CD14-positive monocyte (primary cell): ENCODE measurements at regions not wholly inside any gene's neighbourhood (a gene's known extent, or its start where the extent isn't known, plus 50 kb on each side); places are given as distances from the start of the nearest gene placed in this dataset.
"Not testable (repeated sequence)": the region's sequence is repeated elsewhere in the genome, so short reads cannot be mapped to it uniquely, and the experiment has no call there.

Experiments
- DNase-seq, 3 donors: peaks; one replicate each; pipeline ENCODE4 v3.0.0-alpha.2; 2011 to 2022
- H2AFZ ChIP-seq: 2 replicates; pipeline ENCODE4 v1.6.0; 2012; ENCODE audit warnings: mild to moderate bottlenecking, low read depth, low read length, inconsistent platforms; ENCODE audit not compliant: insufficient read depth, poor library complexity, severe bottlenecking
- H3K27ac ChIP-seq, 2 donors: 1 replicate in 1 of 2; 2 replicates in 1 of 2; pipeline ENCODE4 v1.5.1; 2012 to 2013; ENCODE audit warnings: low read length in 2 of 2, control low read depth in 1 of 2, inconsistent platforms in 1 of 2, low read depth in 1 of 2, mild to moderate bottlenecking in 1 of 2
- H3K27me3 ChIP-seq, 2 donors: one replicate each; pipeline versions ENCODE4 v1.6.0 to v1.6.1; 2011 to 2013; ENCODE audit warnings: low read length in 2 of 2; ENCODE audit not compliant: control insufficient read depth in 2 of 2, insufficient read depth in 2 of 2
- H3K36me3 ChIP-seq, 2 donors: replicated peaks in 1 of 2; 1 replicate in 1 of 2; 2 replicates in 1 of 2; pipeline versions ENCODE4 v1.5.1 to v1.6.1; 2012 to 2013; ENCODE audit warnings: low read length in 2 of 2, control low read depth in 1 of 2, inconsistent platforms in 1 of 2, mild to moderate bottlenecking in 1 of 2; ENCODE audit not compliant: insufficient read depth in 2 of 2, control insufficient read depth in 1 of 2
- H3K4me1 ChIP-seq, 2 donors: 1 replicate in 1 of 2; 2 replicates in 1 of 2; pipeline versions ENCODE4 v1.5.1 to v1.6.1; 2012 to 2013; ENCODE audit warnings: low read length in 2 of 2, control low read depth in 1 of 2, inconsistent platforms in 1 of 2, mild to moderate bottlenecking in 1 of 2, moderate library complexity in 1 of 2; ENCODE audit not compliant: insufficient read depth in 2 of 2, control insufficient read depth in 1 of 2
- H3K4me2 ChIP-seq: replicated peaks from 2 replicates; pipeline ENCODE3; 2012; ENCODE audit warnings: low read length, moderate library complexity, mild to moderate bottlenecking; ENCODE audit not compliant: poor library complexity, severe bottlenecking; ENCODE audit errors: extremely low read depth
- H3K4me3 ChIP-seq, 3 experiments: fragments of 200-600 bp in 1 of 3; sonication (generic) in 1 of 3; replicated peaks in 1 of 3; 1 replicate in 2 of 3; 2 replicates in 1 of 3; pipeline ENCODE4 v1.5.1; 2011 to 2013; ENCODE audit warnings: low read length in 3 of 3, mild to moderate bottlenecking in 3 of 3, control low read depth in 2 of 3, low read depth in 2 of 3, inconsistent platforms in 1 of 3, moderate library complexity in 1 of 3
- H3K79me2 ChIP-seq: 2 replicates; pipeline ENCODE4 v1.6.0; 2012; ENCODE audit warnings: mild to moderate bottlenecking, control low read depth, inconsistent platforms, low read length, moderate library complexity; ENCODE audit not compliant: insufficient read depth
- H3K9ac ChIP-seq: 2 replicates; pipeline ENCODE4 v1.6.0; 2017; ENCODE audit warnings: low read length, mild to moderate bottlenecking; ENCODE audit not compliant: insufficient read depth, poor library complexity, severe bottlenecking
- H3K9me3 ChIP-seq, 2 donors: replicated peaks in 1 of 2; 1 replicate in 1 of 2; 2 replicates in 1 of 2; pipeline versions ENCODE4 v1.5.1 to v1.6.1; 2012 to 2013; ENCODE audit warnings: low read length in 2 of 2, control low read depth in 1 of 2; ENCODE audit not compliant: control insufficient read depth in 1 of 2, insufficient read depth in 1 of 2
- H4K20me1 ChIP-seq: 2 replicates; pipeline ENCODE4 v1.6.0; 2012; ENCODE audit warnings: mild to moderate bottlenecking, low read length, control low read depth, moderate library complexity; ENCODE audit not compliant: insufficient read depth
- H3K27ac Mint-ChIP-seq, 7 donors: one replicate each; pipeline ENCODE4 v1.8.0; 2020; ENCODE audit warnings: mild to moderate bottlenecking in 7 of 7, mixed read lengths in 7 of 7, moderate library complexity in 6 of 7, inconsistent platforms in 2 of 7
- H3K27me3 Mint-ChIP-seq, 3 donors: one replicate each; pipeline ENCODE4 v1.8.0; 2021 to 2022; ENCODE audit warnings: low read depth in 3 of 3, mild to moderate bottlenecking in 3 of 3, mixed read lengths in 3 of 3, moderate library complexity in 3 of 3, inconsistent platforms in 1 of 3
- H3K36me3 Mint-ChIP-seq, 2 donors: one replicate each; pipeline ENCODE4 v1.8.0; 2020; ENCODE audit warnings: mixed read lengths in 2 of 2, inconsistent platforms in 1 of 2, mild to moderate bottlenecking in 1 of 2
- H3K4me1 Mint-ChIP-seq: one replicate; pipeline ENCODE4 v1.8.0; 2020; ENCODE audit warnings: mild to moderate bottlenecking, mixed read lengths
- H3K4me3 Mint-ChIP-seq, 2 donors: one replicate each; pipeline ENCODE4 v1.8.0; 2020; ENCODE audit warnings: mild to moderate bottlenecking in 2 of 2, mixed read lengths in 2 of 2, moderate library complexity in 1 of 2
- H3K9me3 Mint-ChIP-seq, 7 donors: one replicate each; pipeline ENCODE4 v1.8.0; 2020 to 2022; ENCODE audit warnings: mixed read lengths in 7 of 7, mild to moderate bottlenecking in 6 of 7, moderate library complexity in 6 of 7, inconsistent platforms in 2 of 7
- CTCF ChIP-seq: fragments of 200-600 bp; IDR thresholded peaks from one replicate; pipeline ENCODE4 v1.8.0; 2022; ENCODE audit warnings: antibody characterized with exemption, mild to moderate bottlenecking
- WGBS: methylation state at CpG from one replicate; pipeline ENCODE4 v1.1.5; 2013; ENCODE audit warnings: missing lambda C conversion rate; ENCODE audit not compliant: insufficient coverage; 5-methylcytosine and 5-hydroxymethylcytosine counted together
- intact Hi-C, 2 donors: fragments of 100-400 bp; cut with micrococcal nuclease; formaldehyde crosslinking; loops; one replicate each; pipeline versions ENCODE4 v1.15.0 to v1.15.1; 2023

DNA sequence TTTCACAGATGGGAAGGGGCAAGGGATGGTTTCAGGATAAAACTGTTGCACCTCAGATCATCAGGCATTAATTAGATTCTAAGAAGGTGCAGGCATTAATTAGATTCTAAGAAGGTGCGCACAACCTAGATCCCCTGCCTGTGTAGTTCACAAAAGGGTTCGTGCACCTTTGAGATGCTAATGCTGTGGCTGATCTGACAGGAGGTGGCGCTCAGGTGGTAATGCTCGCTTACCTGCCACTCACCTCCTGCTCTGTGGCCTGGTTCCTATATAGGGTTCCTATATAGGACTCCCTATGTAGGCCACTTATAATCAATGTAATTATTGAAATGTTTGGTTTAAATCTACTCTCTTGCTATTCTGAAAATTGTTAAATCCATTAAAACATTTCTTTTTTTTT lies 171.0 kb downstream of the MSX2 start:
- 89% methylated on average over 2 of the region's 4 CpGs for WGBS
- H3K4me3 ChIP-seq, result no peak overlapping the region
- no peak for TF ChIP-seq CTCF
- H3K27ac ChIP-seq, result no peak overlapping the region
- H3K9ac ChIP-seq, result no peak overlapping the region
- H3K4me1 ChIP-seq, result no peaks in the 10 kb centered on the region
- Mint-ChIP-seq H3K36me3 (no peaks in the 10 kb centered on the region), H3K27ac (no peak overlapping the region), H3K4me3 (no peak overlapping the region), H3K9me3 (peaks cover 2 to 14% (median 6%) of the 10 kb centered on the region in 7 donors), H3K4me1 (peaks cover 3% of the 10 kb centered on the region), H3K27me3 (no peaks in the 10 kb centered on the region)
- H3K36me3 ChIP-seq, result no peaks in the 10 kb centered on the region
- intact Hi-C loops, result no loop called here
- H2AFZ ChIP-seq, result no peak overlapping the region
- peaks cover 0 to 3% of the 10 kb centered on the region in 2 donors for H3K9me3 ChIP-seq
- H3K79me2 ChIP-seq, result no peaks in the 10 kb centered on the region
- DNase-seq, result no peak
- no peaks in the 10 kb centered on the region for H4K20me1 ChIP-seq
- H3K27me3 ChIP-seq, result no peaks in the 10 kb centered on the region
- H3K4me2 ChIP-seq, result no peak overlapping the region

GRCh38 chr5:174892742-174893141 lies 168.4 kb downstream of the MSX2 start:
- Histone ChIP-seq H3K4me3 (no peak overlapping the region), H2AFZ (no peak overlapping the region), H4K20me1 (no peaks in the 10 kb centered on the region), H3K79me2 (no peaks in the 10 kb centered on the region), H3K4me1 (no peaks in the 10 kb centered on the region), H3K27me3 (no peaks in the 10 kb centered on the region), H3K4me2 (no peak overlapping the region), H3K27ac (no peak overlapping the region), H3K36me3 (no peaks in the 10 kb centered on the region), H3K9me3 (peaks cover 0 to 3% of the 10 kb centered on the region in 2 donors), H3K9ac (no peak overlapping the region)
- DNase-seq, result no peak
- no CpG with 5 or more reads among the region's 7 CpGs for WGBS
- no peak for TF ChIP-seq CTCF
- Mint-ChIP-seq H3K4me1 (no peaks in the 10 kb centered on the region), H3K9me3 (peaks cover 2 to 14% (median 6%) of the 10 kb centered on the region in 7 donors), H3K27me3 (no peaks in the 10 kb centered on the region), H3K27ac (no peak overlapping the region), H3K4me3 (no peak overlapping the region), H3K36me3 (no peaks in the 10 kb centered on the region)
- intact Hi-C loops, result no loop called here

DNA sequence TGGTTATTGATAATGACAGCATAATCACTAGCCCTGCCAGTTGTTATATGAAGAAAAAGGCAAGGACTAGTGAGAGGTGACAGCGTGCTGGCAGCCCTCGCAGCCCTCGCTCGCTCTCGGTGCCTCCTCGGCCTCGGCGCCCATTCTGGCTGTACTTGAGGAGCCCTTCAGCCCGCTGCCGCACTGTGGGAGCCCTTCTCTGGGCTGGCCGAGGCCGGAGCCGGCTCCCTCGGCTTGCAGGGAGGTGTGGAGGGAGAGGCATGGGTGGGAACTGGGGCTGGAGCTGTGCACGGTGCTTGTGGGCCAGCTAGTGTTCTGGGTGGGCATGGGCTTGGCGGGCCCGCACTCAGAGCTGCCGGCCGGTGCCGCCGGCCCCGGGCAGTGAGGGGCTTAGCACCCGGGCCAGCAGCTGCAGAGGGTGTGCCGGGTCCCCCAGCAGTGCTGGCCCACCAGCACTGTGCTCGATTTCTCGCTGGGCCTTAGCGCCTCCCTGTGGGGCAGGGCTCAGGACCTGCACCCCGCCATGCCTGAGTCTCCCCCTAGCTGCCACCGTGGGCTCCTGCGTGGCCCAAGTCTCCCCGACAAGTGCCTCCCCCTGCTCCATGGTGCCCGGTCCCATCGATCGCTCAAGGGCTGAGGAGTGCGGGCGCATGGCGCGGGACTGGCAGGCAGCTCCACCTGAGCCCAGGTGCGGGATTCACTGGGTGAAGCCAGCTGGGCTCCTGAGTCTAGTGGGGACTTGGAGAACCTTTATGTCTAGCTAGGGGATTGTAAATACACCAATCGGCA lies 156.2 kb downstream of the MSX2 start:
- H3K9me3 ChIP-seq, result peaks cover 0 to 11% of the 10 kb centered on the region in 2 donors
- H3K4me1 ChIP-seq, H3K36me3 Mint-ChIP-seq, H4K20me1 ChIP-seq, DNase-seq, H2AFZ ChIP-seq, H3K4me3 ChIP-seq, H3K27me3 ChIP-seq, H3K4me1 Mint-ChIP-seq, H3K27me3 Mint-ChIP-seq, H3K4me3 Mint-ChIP-seq, intact Hi-C loops, H3K27ac Mint-ChIP-seq, H3K9ac ChIP-seq, H3K27ac ChIP-seq, H3K79me2 ChIP-seq, H3K4me2 ChIP-seq, H3K36me3 ChIP-seq: not testable (repeated sequence)
- WGBS, result over 99% methylated on average over 23 of the region's 40 CpGs
- H3K9me3 Mint-ChIP-seq, result peaks cover 0 to 14% (median 11%) of the 10 kb centered on the region in 7 donors
